HG02588 (cell line): ENCODE measurements at regions not wholly inside any gene's neighbourhood (a gene's known extent, or its start where the extent isn't known, plus 50 kb on each side); places are given as distances from the start of the nearest gene placed in this dataset.
A peak's percentile ranks its signal among the peaks of the same experiment; 100 is the strongest.
"Not testable (repeated sequence)": the region's sequence is repeated elsewhere in the genome, so short reads cannot be mapped to it uniquely, and the experiment has no call there.

Experiments
- ATAC-seq: cut with Tn5 transposase; IDR thresholded peaks from one replicate; pipeline ENCODE4 v1.9.1; 2021; ENCODE audit warnings: mild to moderate bottlenecking, moderate library complexity; ENCODE audit not compliant: unreplicated experiment

DNA sequence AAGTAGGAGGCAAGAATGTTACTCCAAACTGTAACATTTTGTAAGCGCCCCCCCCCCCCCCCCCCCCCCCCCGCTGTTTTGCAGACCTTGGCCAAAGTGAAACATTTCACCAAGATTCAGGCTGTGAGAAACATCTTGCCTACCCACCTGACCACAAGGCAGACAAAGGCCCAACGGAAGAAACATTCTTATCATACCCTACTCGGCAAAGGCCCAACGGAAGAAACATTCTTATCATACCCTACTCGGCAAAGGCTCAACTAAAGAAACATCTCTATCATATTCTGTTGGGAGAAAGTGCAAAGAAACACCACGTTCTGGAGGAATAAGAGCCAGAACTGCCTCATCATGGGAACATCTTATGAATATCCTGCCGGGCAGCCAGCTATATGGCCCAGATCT is 117.1 kb downstream of the JRKL start:
- ATAC-seq = no peak

DNA sequence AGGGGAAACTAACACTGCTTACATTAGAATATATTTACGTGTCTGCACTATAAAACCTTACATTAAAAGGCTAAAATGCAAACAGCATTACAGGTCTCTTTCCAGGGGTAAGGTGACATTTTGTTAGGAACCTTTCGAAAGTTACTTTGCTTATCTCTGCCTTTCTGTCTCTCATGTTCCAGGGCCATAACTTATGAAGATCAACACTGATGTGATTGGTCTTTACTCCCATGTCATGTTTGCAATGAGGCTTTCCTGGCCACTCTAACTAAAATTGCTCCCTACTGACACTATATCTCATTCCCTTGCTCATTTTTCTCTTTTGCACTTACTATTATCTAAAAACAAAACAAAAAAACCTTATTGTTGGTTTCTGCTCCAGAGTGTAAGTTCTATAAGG is 119.0 kb downstream of the JRKL start:
- ATAC-seq = no peak

- ATAC-seq = no peak
Measured at GRCh38 chr11:96520939-96521338, 131.1 kb downstream of the JRKL start.

DNA sequence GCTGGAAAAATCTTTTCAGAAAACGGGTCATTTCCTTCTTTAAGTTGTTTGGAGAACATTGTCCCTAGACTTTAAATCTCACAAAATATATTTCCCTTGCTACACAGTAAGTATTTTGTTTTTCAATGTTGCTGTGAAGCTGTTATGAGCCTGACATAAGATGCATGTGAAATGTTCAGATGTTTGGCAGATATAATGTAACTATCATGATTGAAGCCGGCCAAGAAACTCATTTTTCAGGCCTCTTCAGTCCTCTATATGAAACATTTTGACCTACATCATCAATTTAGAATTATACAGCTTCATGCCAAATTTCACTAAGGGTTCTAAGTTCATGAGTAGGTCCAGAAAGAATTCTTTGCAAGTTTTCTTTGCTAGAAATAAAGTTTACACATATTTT is 133.8 kb downstream of the JRKL start:
- no peak for ATAC-seq

DNA sequence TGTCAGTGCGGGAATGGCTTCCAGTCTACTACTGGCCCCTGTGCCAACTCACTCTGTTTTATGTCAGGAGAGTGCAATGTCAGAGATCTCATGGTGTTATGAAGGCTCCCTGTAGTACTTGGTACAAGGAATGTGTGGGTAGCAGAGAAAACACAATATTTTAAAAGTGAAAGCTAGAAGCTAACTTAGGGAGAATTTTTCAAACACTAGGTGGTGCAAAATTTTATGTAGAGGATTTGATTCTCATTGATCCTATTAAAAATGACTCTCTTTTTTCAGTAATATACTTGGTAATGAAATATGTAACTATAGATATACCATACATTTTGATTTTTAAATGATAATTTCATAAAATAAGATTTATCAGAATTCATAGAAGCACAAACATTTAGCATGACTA is 134.7 kb downstream of the JRKL start:
- ATAC-seq = no peak

DNA sequence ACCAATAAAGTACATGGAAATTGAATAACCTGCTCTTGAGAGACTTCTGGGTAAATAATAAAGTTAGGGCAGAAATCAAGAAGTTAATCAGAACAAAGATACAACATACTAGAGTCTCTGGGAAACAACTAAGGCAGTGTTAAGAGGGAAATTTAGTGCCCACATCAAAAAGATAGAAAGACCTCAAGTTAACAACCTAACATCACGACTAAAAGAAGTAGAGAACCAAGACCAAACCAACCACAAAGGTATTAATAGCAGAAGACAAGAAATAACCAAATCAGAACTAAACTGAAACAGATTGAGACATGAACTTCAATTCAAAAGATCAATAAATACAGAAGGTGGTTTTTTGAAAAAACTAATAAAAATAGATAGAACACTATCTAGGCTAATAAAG is 140.7 kb downstream of the JRKL start:
- no peak for ATAC-seq

DNA sequence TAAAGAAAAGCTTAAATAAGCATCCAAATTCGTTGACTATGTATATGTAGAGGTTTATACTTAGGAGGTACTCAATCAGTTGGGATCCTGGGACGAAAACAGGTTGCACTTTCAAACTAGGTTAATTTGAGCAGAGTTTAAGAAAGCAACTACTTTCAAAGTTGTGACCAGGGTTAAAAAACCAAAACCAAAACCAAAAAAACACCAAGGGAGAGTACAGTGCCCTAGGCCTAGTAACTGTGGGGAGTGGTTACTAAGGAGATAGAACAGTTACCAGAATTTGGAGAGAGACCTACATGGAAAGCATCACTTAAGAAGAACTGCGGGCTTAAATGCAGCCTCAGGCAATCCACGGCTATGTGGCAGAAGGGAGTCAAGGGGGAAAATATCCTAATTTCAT is 148.3 kb downstream of the JRKL start:
- ATAC-seq = peak; percentile 67

DNA sequence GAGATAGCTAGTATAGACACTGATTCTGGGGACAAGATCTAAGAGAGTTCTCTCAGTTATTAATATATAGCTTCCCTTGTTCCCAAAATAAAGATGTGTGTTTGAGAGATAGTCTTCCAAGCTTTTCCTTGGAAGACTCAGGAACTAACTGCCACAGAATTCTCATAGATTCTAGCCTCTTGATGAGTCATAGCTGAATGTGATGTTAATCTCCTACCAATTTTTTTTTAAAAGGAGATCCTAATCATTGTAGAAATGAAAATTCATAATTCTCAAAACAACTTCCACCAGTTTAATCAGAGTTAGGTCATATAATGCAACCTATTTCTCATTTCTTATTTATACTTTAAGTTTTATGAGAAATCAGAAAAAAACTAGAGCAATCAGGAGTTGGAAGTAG is 148.8 kb downstream of the JRKL start:
- no peak for ATAC-seq

DNA sequence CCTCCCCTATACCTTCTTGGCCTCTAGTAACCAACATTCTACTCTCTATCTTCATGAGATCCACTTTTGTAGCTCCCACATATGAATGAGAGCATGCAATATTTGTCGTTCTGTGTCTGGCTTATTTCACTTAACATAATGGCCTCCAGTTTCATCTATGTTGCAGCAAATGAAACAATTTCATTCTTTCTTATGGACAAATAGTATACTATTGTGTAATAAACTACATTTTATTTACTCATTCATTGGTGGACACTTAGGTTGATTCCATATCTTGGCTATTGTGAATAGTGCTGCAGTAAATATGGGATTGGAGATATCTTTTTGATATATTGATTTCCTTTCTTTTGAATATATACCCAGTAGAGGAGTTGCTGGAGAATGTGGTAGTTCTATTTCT is 151.1 kb downstream of the JRKL start:
- ATAC-seq = no peak

GRCh38 chr11:96543177-96543576 is 153.4 kb downstream of the JRKL start:
- no peak for ATAC-seq

- ATAC-seq = not testable (repeated sequence)
Measured at GRCh38 chr11:96545192-96545591, 155.4 kb downstream of the JRKL start.

DNA sequence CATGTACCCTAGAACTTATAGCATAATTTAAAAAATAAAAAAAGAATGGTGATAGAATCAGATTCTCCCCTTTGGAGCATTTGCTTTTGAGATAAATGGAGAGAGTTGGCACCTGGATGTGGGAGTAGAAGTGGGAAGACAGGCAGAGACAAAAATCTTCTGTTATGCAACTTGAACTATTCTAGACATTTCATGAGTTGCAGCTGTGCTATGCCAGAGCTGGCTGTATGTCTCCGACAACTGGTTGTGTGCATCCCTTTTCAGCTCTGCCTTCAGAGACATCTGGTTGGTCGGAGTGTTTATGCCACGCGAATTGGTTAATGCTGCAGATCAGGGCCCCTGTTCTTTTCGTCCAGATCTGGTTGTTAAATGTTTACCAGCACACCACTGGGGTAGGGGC is 161.3 kb downstream of the JRKL start:
- ATAC-seq = no peak

GRCh38 chr11:96554236-96554820 is 164.5 kb downstream of the JRKL start:
- no peak for ATAC-seq

DNA sequence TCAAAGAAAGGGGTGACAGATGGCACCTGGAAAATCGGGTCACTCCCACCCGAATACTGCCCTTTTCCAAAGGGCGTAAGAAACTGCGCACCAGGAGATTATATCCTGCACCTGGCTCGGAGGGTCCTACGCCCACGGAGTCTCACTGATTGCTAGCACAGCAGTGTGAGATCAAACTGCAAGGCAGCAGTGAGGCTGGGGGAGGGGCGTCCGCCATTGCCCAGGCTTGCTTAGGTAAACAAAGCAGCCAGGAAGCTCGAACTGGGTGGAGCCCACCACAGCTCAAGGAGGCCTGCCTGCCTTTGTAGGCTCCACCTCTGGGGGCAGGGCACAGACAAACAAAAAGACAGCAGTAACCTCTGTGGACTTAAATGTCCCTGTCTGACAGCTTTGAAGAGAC is 166.0 kb downstream of the JRKL start:
- not testable (repeated sequence) for ATAC-seq

- ATAC-seq = not testable (repeated sequence)
Measured at GRCh38 chr11:96560727-96561126, 170.9 kb downstream of the JRKL start.

GRCh38 chr11:96567176-96567575 is 177.4 kb downstream of the JRKL start:
- no peak for ATAC-seq

DNA sequence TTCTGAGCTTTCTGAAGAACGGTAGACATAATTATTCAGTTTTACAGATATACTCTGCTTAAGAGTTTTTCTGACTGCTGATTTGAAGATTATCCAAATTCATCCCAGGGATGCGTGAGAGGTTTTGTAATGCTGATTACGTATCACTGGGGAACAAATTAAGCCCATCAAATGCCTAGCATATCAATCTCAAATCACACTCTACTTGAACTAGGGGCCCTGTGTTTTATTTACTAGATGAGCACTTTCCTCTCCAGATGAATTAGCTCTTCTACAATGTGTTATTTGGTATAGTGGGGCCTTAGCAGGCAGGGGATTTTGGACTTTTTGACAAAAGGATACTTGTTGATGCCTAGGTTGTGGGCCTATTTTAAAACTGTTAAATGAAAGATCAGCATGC is 177.9 kb downstream of the JRKL start:
- ATAC-seq = no peak

DNA sequence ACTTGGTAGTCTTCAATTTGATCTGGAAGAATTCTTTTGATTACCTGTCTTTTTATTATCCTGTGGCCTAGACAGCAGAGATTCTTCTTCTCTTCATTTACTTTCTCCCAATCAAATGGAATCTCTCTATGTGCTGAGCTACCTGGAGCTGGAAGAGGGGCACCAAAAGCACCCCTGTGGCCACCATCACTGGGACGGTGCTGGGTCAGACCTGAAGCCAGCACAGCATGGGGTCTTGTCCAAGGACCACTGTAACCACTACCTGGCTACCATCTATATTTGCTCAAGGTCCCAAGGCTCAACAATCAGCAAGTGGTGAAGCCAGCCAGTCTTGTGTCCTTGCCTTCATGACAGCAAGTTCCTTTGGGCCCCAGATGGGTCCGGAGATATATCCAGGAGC is 186.6 kb downstream of the JRKL start:
- no peak for ATAC-seq

- ATAC-seq = no peak
Measured at GRCh38 chr11:96578379-96578778, 188.6 kb downstream of the JRKL start.

DNA sequence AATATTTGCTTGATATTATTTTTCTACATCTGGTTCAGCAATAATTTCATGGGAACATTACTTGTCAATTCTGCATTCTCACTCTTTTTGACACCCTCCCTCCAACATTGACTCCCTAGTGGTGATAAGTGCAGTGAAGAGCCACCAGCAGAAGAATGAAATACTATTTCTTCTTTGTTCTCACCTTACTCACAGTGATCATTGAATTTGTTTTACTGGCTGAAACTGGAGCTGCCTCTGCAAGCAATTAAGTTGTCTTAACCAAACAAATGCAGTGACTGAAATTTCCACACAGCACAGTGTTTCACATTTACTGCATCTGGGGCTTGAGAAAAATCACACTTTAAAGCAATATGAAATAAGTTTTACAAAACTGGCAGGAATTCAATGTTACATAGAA is 189.8 kb downstream of the JRKL start:
- ATAC-seq = no peak

DNA sequence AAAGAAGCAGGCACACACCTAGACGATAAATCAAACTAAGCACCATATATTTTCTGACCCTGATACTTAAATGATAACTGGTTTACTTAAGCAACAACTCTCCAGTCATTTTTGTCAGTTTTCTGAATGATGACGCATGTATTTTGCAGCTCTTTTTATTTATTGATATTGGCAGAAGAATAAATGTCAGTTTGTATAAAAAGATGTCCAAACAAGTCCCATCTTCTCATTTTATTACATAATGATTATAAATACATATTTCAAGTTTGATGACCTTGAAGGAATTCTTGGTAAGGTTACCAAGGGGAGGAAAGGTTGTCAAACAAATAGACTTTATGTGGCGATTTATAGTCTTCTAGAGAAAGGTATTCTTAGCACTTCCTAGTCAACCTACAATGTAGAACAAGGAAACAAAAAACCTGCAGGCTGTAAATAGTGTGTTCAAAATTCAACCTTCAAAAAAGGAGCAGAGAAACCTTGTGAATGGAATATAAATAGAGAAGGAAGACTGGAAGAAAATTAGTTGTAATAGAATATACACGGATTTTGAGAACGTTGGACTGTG is 190.7 kb downstream of the JRKL start:
- no peak for ATAC-seq

DNA sequence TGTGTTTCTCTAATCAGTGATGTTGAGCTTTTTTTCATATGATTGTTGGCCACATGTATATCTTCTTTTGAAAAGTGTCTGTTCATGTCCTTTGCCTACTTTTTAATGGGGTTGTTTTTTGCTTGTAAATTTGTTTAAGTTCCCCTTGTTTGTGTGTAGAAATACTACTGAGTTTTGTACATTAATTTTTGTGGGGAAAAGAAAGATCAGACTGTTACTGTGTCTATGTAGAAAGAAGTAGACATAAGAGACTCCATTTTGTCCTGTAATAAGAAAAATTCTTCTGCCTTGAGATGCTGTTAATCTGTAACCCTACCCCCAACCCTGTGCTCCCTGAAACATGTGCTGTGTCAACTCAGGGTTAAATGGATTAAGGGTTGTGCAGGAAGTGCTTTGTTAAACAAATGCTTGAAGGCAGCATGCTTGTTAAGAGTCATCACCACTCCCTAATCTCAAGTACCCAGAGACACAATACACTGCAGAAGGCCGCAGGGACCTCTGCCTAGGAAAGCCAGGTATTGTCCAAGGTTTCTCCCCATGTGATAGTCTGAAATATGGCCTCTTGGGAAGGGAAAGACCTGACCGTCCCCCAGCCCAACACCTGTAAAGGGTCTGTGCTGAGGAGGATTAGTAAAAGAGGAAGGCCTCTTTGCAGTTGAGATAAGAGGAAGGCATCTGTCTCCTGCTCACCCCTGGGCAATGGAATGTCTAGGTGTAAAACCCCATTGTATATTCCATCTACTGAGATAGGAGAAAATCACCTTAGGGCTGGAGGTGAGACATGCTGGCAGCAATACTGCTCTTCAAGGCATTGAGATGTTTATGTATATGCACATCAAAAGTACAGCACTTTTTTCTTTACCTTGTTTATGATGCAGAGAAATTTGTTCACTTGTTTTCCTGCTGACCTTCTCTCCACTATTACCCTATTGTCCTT is 196.4 kb downstream of the JRKL start:
- ATAC-seq = not testable (repeated sequence)
